OCI-LY3 (cell line): ENCODE measurements at regions not wholly inside any gene's neighbourhood (a gene's known extent, or its start where the extent isn't known, plus 50 kb on each side); places are given as distances from the start of the nearest gene placed in this dataset.

Experiments
- EZH2phosphoT487 ChIP-seq: fragments of 200-600 bp; shearing (Covaris generic); IDR thresholded peaks from 2 replicates; pipeline ENCODE4 v1.6.1; 2018; ENCODE audit warnings: antibody characterized with exemption, mixed run types, low read depth
- TF ChIP-seq, protein P1 (sequence below): fragments of 200-600, 300-600 bp; sonication (generic); IDR thresholded peaks from 2 replicates; pipeline ENCODE4 v1.5.1; 2014; ENCODE audit warnings: antibody characterized with exemption, low read length, low read depth

DNA sequence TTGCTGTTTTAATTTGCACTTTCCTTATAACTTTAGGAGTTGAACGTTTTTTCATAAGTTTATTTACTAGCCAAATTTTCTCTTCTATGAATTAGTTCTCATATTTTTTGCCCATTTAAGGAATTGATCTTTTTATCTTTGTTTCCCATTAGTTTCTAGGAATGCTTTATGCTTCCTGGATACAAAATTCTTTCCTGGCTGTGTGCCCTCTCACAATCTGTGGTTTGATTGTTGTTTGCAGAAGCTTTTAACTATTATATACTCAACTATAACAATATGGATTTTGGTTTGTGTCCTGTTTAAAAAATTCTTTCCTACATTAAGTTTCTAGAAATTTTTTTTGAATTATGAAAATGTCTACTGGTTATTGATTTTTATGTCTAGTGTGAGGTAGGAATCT lies 206.3 kb downstream of the CSNK1G3 start:
- TF ChIP-seq, protein P1, sequence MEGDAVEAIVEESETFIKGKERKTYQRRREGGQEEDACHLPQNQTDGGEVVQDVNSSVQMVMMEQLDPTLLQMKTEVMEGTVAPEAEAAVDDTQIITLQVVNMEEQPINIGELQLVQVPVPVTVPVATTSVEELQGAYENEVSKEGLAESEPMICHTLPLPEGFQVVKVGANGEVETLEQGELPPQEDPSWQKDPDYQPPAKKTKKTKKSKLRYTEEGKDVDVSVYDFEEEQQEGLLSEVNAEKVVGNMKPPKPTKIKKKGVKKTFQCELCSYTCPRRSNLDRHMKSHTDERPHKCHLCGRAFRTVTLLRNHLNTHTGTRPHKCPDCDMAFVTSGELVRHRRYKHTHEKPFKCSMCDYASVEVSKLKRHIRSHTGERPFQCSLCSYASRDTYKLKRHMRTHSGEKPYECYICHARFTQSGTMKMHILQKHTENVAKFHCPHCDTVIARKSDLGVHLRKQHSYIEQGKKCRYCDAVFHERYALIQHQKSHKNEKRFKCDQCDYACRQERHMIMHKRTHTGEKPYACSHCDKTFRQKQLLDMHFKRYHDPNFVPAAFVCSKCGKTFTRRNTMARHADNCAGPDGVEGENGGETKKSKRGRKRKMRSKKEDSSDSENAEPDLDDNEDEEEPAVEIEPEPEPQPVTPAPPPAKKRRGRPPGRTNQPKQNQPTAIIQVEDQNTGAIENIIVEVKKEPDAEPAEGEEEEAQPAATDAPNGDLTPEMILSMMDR = no peak
- no peak for TF ChIP-seq EZH2phosphoT487
